ENCODE measurements at regions not wholly inside any gene's neighbourhood (a gene's known extent, or its start where the extent isn't known, plus 50 kb on each side); places are given as distances from the start of the nearest gene placed in this dataset.

GRCh38 chr6:125534430-125535263 is 214.8 kb upstream of the HEY2 start:
- no peak overlapping the region for H3K27ac ChIP-seq
- intact Hi-C loops (cut with DNase I; ENCODE audit: low total_unique reads), result no loop called here

GRCh38 chr6:125537090-125537489 is 212.3 kb upstream of the HEY2 start:
- H3K9me3 ChIP-seq, result no peaks in the 10 kb centered on the region
- TF ChIP-seq CTCF (IDR thresholded peaks at IDR 0.05), result no peak
- H3K27ac ChIP-seq, result no peak overlapping the region
- DNase-seq, result no peak
- no peak overlapping the region for H3K4me3 ChIP-seq
- H3K4me1 ChIP-seq, result peaks cover 0 to 6% (median 0%) of the 10 kb centered on the region in 4 donors
- no peaks in the 10 kb centered on the region for H3K27me3 ChIP-seq
- intact Hi-C loops (cut with DNase I; ENCODE audit: low total_unique reads), result no loop called here
- H3K36me3 ChIP-seq, result no peaks in the 10 kb centered on the region

More at GRCh38 chr6:125534430-125535263, 214.8 kb upstream of the HEY2 start:
- no peak for DNase-seq
- Histone ChIP-seq H3K36me3 (no peaks in the 10 kb centered on the region), H3K27me3 (no peaks in the 10 kb centered on the region), H3K9me3 (no peaks in the 10 kb centered on the region), H3K4me3 (no peak overlapping the region), H3K4me1 (peaks cover 0 to 9% (median 0%) of the 10 kb centered on the region in 4 donors)
- no peak for TF ChIP-seq CTCF (IDR thresholded peaks at IDR 0.05)

GRCh38 chr6:125539892-125540291 is 209.5 kb upstream of the HEY2 start:
- Histone ChIP-seq H3K27ac (no peak overlapping the region), H3K27me3 (no peaks in the 10 kb centered on the region), H3K4me3 (no peak overlapping the region), H3K4me1 (peaks cover 0 to 3% (median 0%) of the 10 kb centered on the region in 4 donors), H3K9me3 (no peaks in the 10 kb centered on the region), H3K36me3 (no peaks in the 10 kb centered on the region)
- no peak for DNase-seq
- intact Hi-C loops (cut with DNase I; ENCODE audit: low total_unique reads), result no loop called here
- TF ChIP-seq CTCF (IDR thresholded peaks at IDR 0.05), result no peak

GRCh38 chr6:125544819-125545218 is 204.6 kb upstream of the HEY2 start:
- Histone ChIP-seq H3K27me3 (no peaks in the 10 kb centered on the region), H3K4me1 (peaks cover 0 to 21% (median 0%) of the 10 kb centered on the region in 4 donors), H3K27ac (no peak overlapping the region), H3K36me3 (no peaks in the 10 kb centered on the region), H3K4me3 (no peak overlapping the region), H3K9me3 (no peaks in the 10 kb centered on the region)
- intact Hi-C loops (cut with DNase I; ENCODE audit: low total_unique reads), result no loop called here
- no peak for TF ChIP-seq CTCF (IDR thresholded peaks at IDR 0.05)
- no peak for DNase-seq

- peak overlapping the region; percentile 27 to 63 for H3K27ac ChIP-seq
- H3K9me3 ChIP-seq, result no peaks in the 10 kb centered on the region
- no peaks in the 10 kb centered on the region for H3K27me3 ChIP-seq
- H3K4me3 ChIP-seq, result peak overlapping the region; percentile 4 to 7
- DNase-seq, result peak; percentile 27 to 82
- peak; percentile 41 to 52 for TF ChIP-seq CTCF (IDR thresholded peaks at IDR 0.05)
- peaks cover 0 to 26% (median 0%) of the 10 kb centered on the region in 4 donors for H3K4me1 ChIP-seq
- H3K36me3 ChIP-seq, result no peaks in the 10 kb centered on the region
- intact Hi-C loops (cut with DNase I; ENCODE audit: low total_unique reads), result no loop called here
These were observed 202.6 kb upstream of the HEY2 start for GRCh38 chr6:125546841-125547251.

Data from tibial artery (tissue), 4 donors.